Hepatocyte (in vitro differentiated cells): ENCODE measurements at regions not wholly inside any gene's neighbourhood (a gene's known extent, or its start where the extent isn't known, plus 50 kb on each side); places are given as distances from the start of the nearest gene placed in this dataset.

Source experiments
- CTCF ChIP-seq: fragments of 200-600 bp; sonication (generic); IDR thresholded peaks from 2 replicates; pipeline ENCODE4 v1.5.1; 2016; ENCODE audit warnings: antibody characterized with exemption, mild to moderate bottlenecking; ENCODE audit not compliant: poor library complexity
- EZH2phosphoT487 ChIP-seq: fragments of 200-600 bp; sonication (generic); IDR thresholded peaks from one replicate; pipeline ENCODE4 v1.6.1; 2018; ENCODE audit warnings: antibody characterized with exemption, mild to moderate bottlenecking, low read depth, moderate library complexity; ENCODE audit not compliant: unreplicated experiment, severe bottlenecking

DNA sequence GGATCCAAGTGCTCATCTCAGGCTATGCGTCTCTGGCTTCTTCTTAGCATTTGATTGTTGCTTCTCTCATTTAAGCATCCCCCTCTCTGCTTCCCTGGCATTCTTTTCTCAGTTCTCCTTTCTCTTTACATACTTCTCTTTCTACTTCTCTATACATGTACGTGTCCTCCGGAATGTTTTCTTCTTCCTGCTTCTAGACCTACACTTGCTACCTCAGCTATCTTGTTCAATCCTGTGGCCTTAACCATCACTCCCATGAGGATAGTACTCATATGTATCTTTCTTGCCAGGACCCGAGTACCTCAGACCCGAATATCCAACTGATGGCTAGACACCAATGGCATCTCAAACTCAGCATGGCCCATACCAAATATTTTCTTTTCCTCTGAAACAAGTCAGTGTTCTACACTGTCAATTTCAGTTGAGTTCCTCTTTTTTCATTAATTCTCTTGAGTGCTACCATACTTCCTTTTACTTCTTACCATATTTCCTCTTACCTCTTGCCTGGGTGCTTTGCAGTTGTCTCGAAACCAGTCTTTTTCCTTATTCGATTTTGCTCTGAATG, 115.1 kb upstream of the SLC38A2 start:
- TF ChIP-seq EZH2phosphoT487 = no peak
- TF ChIP-seq CTCF = no peak
